SK-N-SH treated with all-trans-retinoic acid at 6 μM for 48 hours (cell line): ENCODE measurements at regions not wholly inside any gene's neighbourhood (a gene's known extent, or its start where the extent isn't known, plus 50 kb on each side); places are given as distances from the start of the nearest gene placed in this dataset.

Source experiments
- ESRRG ChIP-seq: fragments of 250-450 bp; sonication (Bioruptor Pico); IDR thresholded peaks from 2 replicates; pipeline ENCODE4 v1.6.1; 2021; ENCODE audit warnings: mild to moderate bottlenecking
- OSR1 ChIP-seq: fragments of 250-450 bp; sonication (Bioruptor Pico); IDR thresholded peaks from 2 replicates; pipeline ENCODE4 v1.8.0; 2022; ENCODE audit warnings: moderate library complexity, mild to moderate bottlenecking, inconsistent platforms
- TF ChIP-seq, protein P1 (sequence below): fragments of 250-450 bp; sonication (Bioruptor Pico); IDR thresholded peaks from 2 replicates; pipeline ENCODE4 v1.8.0; 2020; ENCODE audit warnings: mild to moderate bottlenecking, moderate library complexity, borderline replicate concordance

DNA sequence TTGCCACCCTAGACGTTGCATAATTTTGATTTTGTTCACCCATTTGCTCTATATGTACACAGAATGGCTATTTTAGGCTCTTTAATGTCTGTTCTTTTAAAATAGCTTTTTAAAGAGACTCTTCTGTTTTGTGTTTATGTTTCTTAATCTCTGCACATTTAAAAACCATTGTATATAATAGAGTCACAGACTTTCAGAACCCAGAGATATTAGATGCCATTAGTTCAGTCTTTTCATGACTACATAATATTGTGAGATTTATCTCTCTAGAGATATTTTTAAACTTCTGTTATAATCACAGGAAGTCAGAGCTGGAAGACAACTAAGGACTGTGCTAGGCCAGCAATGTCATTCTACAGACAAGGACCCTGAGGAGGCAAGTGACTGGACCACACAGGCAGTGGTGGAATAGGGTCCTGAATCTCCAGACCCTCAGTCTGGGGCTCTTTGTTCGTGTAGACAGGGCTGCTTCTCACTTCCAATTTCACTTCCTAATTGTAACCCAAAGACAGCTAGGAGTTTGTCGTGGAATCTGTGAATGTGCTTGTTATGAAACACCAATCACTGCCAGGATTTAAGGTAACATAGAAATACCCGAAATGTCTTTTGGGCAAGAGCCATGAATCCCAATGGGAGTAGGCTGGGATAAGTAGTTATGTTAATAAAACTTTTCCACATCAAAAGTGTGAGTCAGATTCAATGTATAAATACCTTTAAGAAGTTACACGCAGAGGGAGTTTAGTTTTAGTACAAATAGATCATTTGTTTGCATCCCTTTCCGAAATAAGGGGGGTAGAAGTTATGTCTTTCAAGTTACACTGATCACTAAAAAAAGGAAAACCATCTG, 165.2 kb upstream of the ROPN1 start:
- TF ChIP-seq ESRRG (no peak), OSR1 (CRISPR knock-in tag) (no peak)
- TF ChIP-seq, protein P1, sequence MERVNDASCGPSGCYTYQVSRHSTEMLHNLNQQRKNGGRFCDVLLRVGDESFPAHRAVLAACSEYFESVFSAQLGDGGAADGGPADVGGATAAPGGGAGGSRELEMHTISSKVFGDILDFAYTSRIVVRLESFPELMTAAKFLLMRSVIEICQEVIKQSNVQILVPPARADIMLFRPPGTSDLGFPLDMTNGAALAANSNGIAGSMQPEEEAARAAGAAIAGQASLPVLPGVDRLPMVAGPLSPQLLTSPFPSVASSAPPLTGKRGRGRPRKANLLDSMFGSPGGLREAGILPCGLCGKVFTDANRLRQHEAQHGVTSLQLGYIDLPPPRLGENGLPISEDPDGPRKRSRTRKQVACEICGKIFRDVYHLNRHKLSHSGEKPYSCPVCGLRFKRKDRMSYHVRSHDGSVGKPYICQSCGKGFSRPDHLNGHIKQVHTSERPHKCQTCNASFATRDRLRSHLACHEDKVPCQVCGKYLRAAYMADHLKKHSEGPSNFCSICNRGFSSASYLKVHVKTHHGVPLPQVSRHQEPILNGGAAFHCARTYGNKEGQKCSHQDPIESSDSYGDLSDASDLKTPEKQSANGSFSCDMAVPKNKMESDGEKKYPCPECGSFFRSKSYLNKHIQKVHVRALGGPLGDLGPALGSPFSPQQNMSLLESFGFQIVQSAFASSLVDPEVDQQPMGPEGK (CRISPR knock-in tag) = no peak
